Ovary (tissue), 3 donors: ENCODE measurements at regions not wholly inside any gene's neighbourhood (a gene's known extent, or its start where the extent isn't known, plus 50 kb on each side); places are given as distances from the start of the nearest gene placed in this dataset.

Experiments used
- CTCF ChIP-seq, 3 donors: fragments of 450-650 bp in 2 of 3; fragments of 200-600 bp in 1 of 3; IDR thresholded peaks; one replicate each; pipeline versions ENCODE4 v1.5.1 to v1.8.0; 2016 to 2022; ENCODE audit warnings: antibody characterized with exemption in 3 of 3, mild to moderate bottlenecking in 1 of 3
- EP300 ChIP-seq: sonication (generic); formaldehyde crosslinking; IDR thresholded peaks from one replicate; pipeline ENCODE4 v1.6.1; 2017; ENCODE audit warnings: antibody characterized with exemption
- POLR2A ChIP-seq: fragments of 450-650 bp; IDR thresholded peaks from one replicate; pipeline ENCODE4 v1.6.1; 2017; ENCODE audit warnings: antibody characterized with exemption, mild to moderate bottlenecking, moderate library complexity
- donor health status: DM: no; HTN: no; CAD: no.

GRCh38 chr15:96245252-96245651 lies 85.2 kb upstream of the NR2F2 start:
- TF ChIP-seq CTCF (IDR thresholded peaks at IDR 0.05) (no peak), EP300 (no peak), POLR2A (no peak)
